Endothelial cell of umbilical vein (primary cell): ENCODE measurements at regions not wholly inside any gene's neighbourhood (a gene's known extent, or its start where the extent isn't known, plus 50 kb on each side); places are given as distances from the start of the nearest gene placed in this dataset.

Source experiments
- BruUV-seq: library from RNA; stranded (reverse); fragments of 400-500 nt; replicated peaks from 2 replicates; lab custom pipeline; 2021; lab: Mats Ljungman, UMichigan
- CTCF ChIA-PET: fragments of 300-600, 350-600 bp; sonication (Branson Sonifier 250); formaldehyde crosslinking; loops from one replicate; lab custom pipeline; 2021; ENCODE audit warnings: antibody characterized with exemption, inconsistent platforms; lab: Charles Lee
- POLR2A ChIA-PET: fragments of 300-600, 350-600 bp; sonication (Branson Sonifier 250); formaldehyde crosslinking; loops from one replicate; lab custom pipeline; 2021; ENCODE audit warnings: antibody characterized with exemption, inconsistent platforms; lab: Charles Lee
- DNase-seq: peaks from one replicate; pipeline ENCODE4 v3.0.0-alpha.2; 2011; ENCODE audit warnings: low read depth, low spot score
- FAIRE-seq: peaks from 2 replicates; lab custom pipeline; 2011; peaks lifted over from hg19 to GRCh38; lab: Jason Lieb, UNC
- H2AFZ ChIP-seq: 2 replicates; pipeline ENCODE4 v1.6.0; 2012; ENCODE audit warnings: low read depth, low read length, control low read depth, inconsistent platforms
- H3K27ac ChIP-seq: 2 replicates; pipeline ENCODE4 v1.5.1; 2011; ENCODE audit warnings: low read depth, mild to moderate bottlenecking, control low read depth, low read length, moderate library complexity; ENCODE audit not compliant: insufficient read depth
- H3K27me3 ChIP-seq, 2 experiments: 2 replicates each; pipeline versions ENCODE4 v1.6.0 to v1.6.1; 2011; ENCODE audit warnings: low read length in 2 of 2, mixed read lengths in 1 of 2; ENCODE audit not compliant: control insufficient read depth in 2 of 2, insufficient read depth in 2 of 2
- H3K36me3 ChIP-seq, 2 experiments: 2 replicates in 1 of 2; 3 replicates in 1 of 2; pipeline ENCODE4 v1.5.1; 2011; ENCODE audit warnings: low read length in 2 of 2, mild to moderate bottlenecking in 1 of 2, moderate library complexity in 1 of 2; ENCODE audit not compliant: control insufficient read depth in 2 of 2, insufficient read depth in 2 of 2; ENCODE audit errors: extremely low read depth in 1 of 2
- H3K4me1 ChIP-seq: 3 replicates; pipeline ENCODE4 v1.5.1; 2011; ENCODE audit warnings: mild to moderate bottlenecking, low read length; ENCODE audit not compliant: control insufficient read depth, insufficient read depth; ENCODE audit errors: extremely low read depth
- H3K4me2 ChIP-seq: 2 replicates; pipeline ENCODE4 v1.6.1; 2011; ENCODE audit warnings: low read length, control low read depth, mixed read lengths; ENCODE audit not compliant: insufficient read depth
- H3K4me3 ChIP-seq, 3 experiments: fragments of 200-600 bp in 1 of 3; sonication (generic), shearing (Covaris generic) in 1 of 3; replicated peaks in 1 of 3; 2 replicates each; pipeline ENCODE4 v1.5.1; 2011 to 2016; ENCODE audit warnings: control low read depth in 3 of 3, low read length in 3 of 3, mild to moderate bottlenecking in 2 of 3, inconsistent platforms in 1 of 3, low read depth in 1 of 3, moderate library complexity in 1 of 3; ENCODE audit not compliant: insufficient read depth in 1 of 3
- H3K79me2 ChIP-seq: 2 replicates; pipeline ENCODE4 v1.6.0; 2012; ENCODE audit warnings: low read length, inconsistent platforms; ENCODE audit not compliant: control insufficient read depth, insufficient read depth
- H3K9ac ChIP-seq: replicated peaks from 2 replicates; pipeline ENCODE3; 2011; ENCODE audit warnings: low read length, control low read depth; ENCODE audit not compliant: insufficient read depth; ENCODE audit errors: extremely low read depth
- H3K9me1 ChIP-seq: replicated peaks from 3 replicates; pipeline ENCODE4 v1.6.0; 2011; ENCODE audit warnings: mild to moderate bottlenecking, low read length; ENCODE audit not compliant: control insufficient read depth, insufficient read depth; ENCODE audit errors: extremely low read depth
- H3K9me3 ChIP-seq: replicated peaks from 2 replicates; pipeline ENCODE4 v1.5.1; 2012; ENCODE audit warnings: low read length, inconsistent platforms; ENCODE audit not compliant: control insufficient read depth, insufficient read depth
- H4K20me1 ChIP-seq: replicated peaks from 2 replicates; pipeline ENCODE3; 2011; ENCODE audit warnings: mild to moderate bottlenecking, low read length; ENCODE audit not compliant: control insufficient read depth, insufficient read depth; ENCODE audit errors: extremely low read depth
- GATA2 ChIP-seq: IDR thresholded peaks from 2 replicates; pipeline ENCODE4 v1.7.0; 2011; ENCODE audit warnings: low read depth, mild to moderate bottlenecking, moderate library complexity, mixed read lengths, low read length; ENCODE audit not compliant: insufficient read length, insufficient read depth
- MYC ChIP-seq: IDR thresholded peaks from one replicate; pipeline ENCODE4 v1.6.1; 2011; ENCODE audit warnings: mild to moderate bottlenecking, low read depth, low read length
- dilution Hi-C: fragments of 300-500 bp; cut with MboI; formaldehyde crosslinking; loops from one replicate; pipeline ENCODE4 v1.15.0; 2019; ENCODE audit warnings: low sequenced_read_pairs; ENCODE audit not compliant: extremely low pct_ligation_motif_present
- intact Hi-C: fragments of 100-400 bp; cut with micrococcal nuclease; formaldehyde crosslinking; loops from one replicate; pipeline ENCODE4 v1.10.0; 2022
- TF ChIP-seq, protein P1 (sequence below), 2 donors: IDR thresholded peaks; 1 replicate in 1 of 2; 2 replicates in 1 of 2; pipeline ENCODE4 v1.5.1; 2011; ENCODE audit warnings: low read length in 2 of 2, mild to moderate bottlenecking in 2 of 2, moderate library complexity in 2 of 2, control low read depth in 1 of 2, inconsistent platforms in 1 of 2, low read depth in 1 of 2; ENCODE audit not compliant: insufficient read depth in 1 of 2; ENCODE audit errors: extremely low read depth in 1 of 2
- TF ChIP-seq, protein P2 (sequence below): IDR thresholded peaks from 2 replicates; pipeline ENCODE4 v1.6.1; 2011; ENCODE audit not compliant: insufficient read depth, insufficient read length

DNA sequence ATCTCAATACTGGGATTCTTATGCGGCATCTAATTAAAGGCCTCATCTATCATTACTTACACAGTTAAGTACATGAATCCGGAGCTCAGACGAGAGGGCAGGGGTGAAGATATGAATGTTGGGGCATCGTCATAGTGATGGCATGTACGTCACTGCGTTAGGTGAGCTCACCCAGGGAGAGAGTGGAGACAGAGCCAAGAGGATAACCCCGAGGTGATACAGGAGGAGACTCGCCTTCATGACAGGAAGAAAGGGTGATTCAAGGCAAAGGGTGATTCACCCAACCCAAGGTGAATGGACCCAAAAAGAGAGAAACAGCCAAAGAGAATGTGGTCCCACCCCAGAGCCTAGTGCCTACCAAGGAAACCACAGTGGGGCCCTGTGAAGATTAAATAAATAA lies 132.9 kb upstream of the BLID start:
- CTCF ChIA-PET, result no interaction called here
- POLR2A ChIA-PET, result no interaction called here
- Histone ChIP-seq H3K27me3 (no peaks in the 10 kb centered on the region), H3K9me1 (no peaks in the 10 kb centered on the region), H3K9me3 (no peaks in the 10 kb centered on the region), H3K4me2 (no peak overlapping the region), H2AFZ (no peak overlapping the region), H4K20me1 (no peaks in the 10 kb centered on the region), H3K4me3 (no peak overlapping the region), H3K27ac (no peak overlapping the region), H3K9ac (no peak overlapping the region), H3K36me3 (no peaks in the 10 kb centered on the region), H3K4me1 (no peaks in the 10 kb centered on the region), H3K79me2 (no peaks in the 10 kb centered on the region)
- no peak for FAIRE-seq
- intact Hi-C loops (no loop called here), dilution Hi-C loops (no loop called here)
- DNase-seq, result no peak
- no peak for TF ChIP-seq MYC
- TF ChIP-seq GATA2, result no peak
- TF ChIP-seq, protein P1, sequence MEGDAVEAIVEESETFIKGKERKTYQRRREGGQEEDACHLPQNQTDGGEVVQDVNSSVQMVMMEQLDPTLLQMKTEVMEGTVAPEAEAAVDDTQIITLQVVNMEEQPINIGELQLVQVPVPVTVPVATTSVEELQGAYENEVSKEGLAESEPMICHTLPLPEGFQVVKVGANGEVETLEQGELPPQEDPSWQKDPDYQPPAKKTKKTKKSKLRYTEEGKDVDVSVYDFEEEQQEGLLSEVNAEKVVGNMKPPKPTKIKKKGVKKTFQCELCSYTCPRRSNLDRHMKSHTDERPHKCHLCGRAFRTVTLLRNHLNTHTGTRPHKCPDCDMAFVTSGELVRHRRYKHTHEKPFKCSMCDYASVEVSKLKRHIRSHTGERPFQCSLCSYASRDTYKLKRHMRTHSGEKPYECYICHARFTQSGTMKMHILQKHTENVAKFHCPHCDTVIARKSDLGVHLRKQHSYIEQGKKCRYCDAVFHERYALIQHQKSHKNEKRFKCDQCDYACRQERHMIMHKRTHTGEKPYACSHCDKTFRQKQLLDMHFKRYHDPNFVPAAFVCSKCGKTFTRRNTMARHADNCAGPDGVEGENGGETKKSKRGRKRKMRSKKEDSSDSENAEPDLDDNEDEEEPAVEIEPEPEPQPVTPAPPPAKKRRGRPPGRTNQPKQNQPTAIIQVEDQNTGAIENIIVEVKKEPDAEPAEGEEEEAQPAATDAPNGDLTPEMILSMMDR (IDR thresholded peaks at IDR 0.05; ENCODE audit: extremely low read depth in 1 of 2, insufficient read depth in 1 of 2, low read depth in 1 of 2, low read length in 2 of 2), result no peak
- TF ChIP-seq, protein P2, sequence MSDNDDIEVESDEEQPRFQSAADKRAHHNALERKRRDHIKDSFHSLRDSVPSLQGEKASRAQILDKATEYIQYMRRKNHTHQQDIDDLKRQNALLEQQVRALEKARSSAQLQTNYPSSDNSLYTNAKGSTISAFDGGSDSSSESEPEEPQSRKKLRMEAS, result no peak
- BruUV-seq, result no TSS peak

DNA sequence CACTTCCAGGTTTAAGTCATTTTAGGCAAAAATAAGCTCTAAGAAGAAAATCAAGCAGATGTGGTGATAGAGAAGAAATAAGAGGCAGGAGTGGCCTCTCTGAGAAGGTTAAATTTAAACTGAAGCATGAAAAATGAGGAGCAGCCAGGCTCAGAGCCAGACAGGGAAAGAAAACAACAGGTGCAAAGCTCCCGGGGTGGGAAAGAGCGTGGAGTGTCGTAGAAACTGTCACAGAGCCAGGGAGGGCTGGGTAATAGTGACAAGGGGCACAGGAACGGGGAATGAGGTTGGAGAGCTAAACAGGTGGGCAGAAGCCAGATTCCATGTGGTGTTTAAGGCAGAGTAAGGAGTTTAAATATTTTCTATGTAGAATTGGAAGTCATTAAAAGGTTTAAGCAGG lies 132.1 kb upstream of the BLID start:
- no peak overlapping the region for H3K4me2 ChIP-seq
- POLR2A ChIA-PET, result no interaction called here

More for the DNA sequence above, 132.1 kb upstream of the BLID start:
- DNase-seq (no peak), FAIRE-seq (no peak)
- Histone ChIP-seq H3K27ac (no peak overlapping the region), H3K9me1 (no peaks in the 10 kb centered on the region), H3K79me2 (no peaks in the 10 kb centered on the region), H3K9me3 (no peaks in the 10 kb centered on the region), H3K4me1 (no peaks in the 10 kb centered on the region), H3K36me3 (no peaks in the 10 kb centered on the region), H3K27me3 (no peaks in the 10 kb centered on the region), H3K9ac (no peak overlapping the region), H3K4me3 (no peak overlapping the region), H2AFZ (no peak overlapping the region), H4K20me1 (no peaks in the 10 kb centered on the region)
- TF ChIP-seq GATA2, result no peak
- TF ChIP-seq, protein P2, result no peak
- no peak for TF ChIP-seq MYC
- TF ChIP-seq, protein P1 (IDR thresholded peaks at IDR 0.05; ENCODE audit: extremely low read depth in 1 of 2, insufficient read depth in 1 of 2, low read depth in 1 of 2, low read length in 2 of 2), result no peak
- no TSS peak for BruUV-seq
- CTCF ChIA-PET, result interaction anchor here (0.6 to 1.5 kb wide), 4 partner anchors 10 to 309 kb away, joined by 3 to 4 read pairs (median 3); no protein-coding TSS in a partner anchor
- intact Hi-C loops, result no loop called here
- dilution Hi-C loops, result no loop called here
